Panc1 (cell line): ENCODE measurements at regions not wholly inside any gene's neighbourhood (a gene's known extent, or its start where the extent isn't known, plus 50 kb on each side); places are given as distances from the start of the nearest gene placed in this dataset.

Experiments
- ATAC-seq: fragments of 200-7000 bp; cut with Tn5 transposase; 2 replicates; pipeline ENCODE4 v1.9.1; 2020; ENCODE audit warnings: mild to moderate bottlenecking, moderate library complexity
- BruUV-seq: library from RNA; stranded (reverse); fragments of 400-500 nt; replicated peaks from 2 replicates; lab custom pipeline; 2021; lab: Mats Ljungman, UMichigan
- CTCF ChIA-PET: fragments of 300-600 bp; sonication (Branson Sonifier 250); formaldehyde crosslinking; loops from one replicate; lab custom pipeline; 2022; ENCODE audit warnings: antibody characterized with exemption; lab: Charles Lee
- POLR2A ChIA-PET: fragments of 300-600 bp; sonication (Branson Sonifier 250); formaldehyde crosslinking; loops from one replicate; lab custom pipeline; 2022; ENCODE audit warnings: antibody characterized with exemption; lab: Charles Lee
- DNase-seq: peaks from one replicate; pipeline ENCODE4 v3.0.0-alpha.2; 2010; ENCODE audit warnings: low read depth, low spot score
- H3K27ac ChIP-seq: 2 replicates; pipeline ENCODE4 v1.5.1; 2011; ENCODE audit warnings: mild to moderate bottlenecking, low read length, inconsistent platforms
- H3K27me3 ChIP-seq: fragments of 200-500 bp; sonication (Bioruptor generic); 2 replicates; pipeline ENCODE4 v1.6.0; 2014; ENCODE audit warnings: low read length, inconsistent platforms; ENCODE audit not compliant: control insufficient read depth, insufficient read depth
- H3K36me3 ChIP-seq: fragments of 200-500 bp; sonication (Bioruptor generic); 2 replicates; pipeline ENCODE4 v1.5.1; 2014; ENCODE audit warnings: inconsistent platforms, mild to moderate bottlenecking, low read length, moderate library complexity; ENCODE audit not compliant: control insufficient read depth, insufficient read depth
- H3K4me1 ChIP-seq: 2 replicates; pipeline ENCODE4 v1.5.1; 2011; ENCODE audit warnings: inconsistent platforms, mild to moderate bottlenecking, low read length, moderate library complexity; ENCODE audit not compliant: control insufficient read depth, insufficient read depth
- H3K4me3 ChIP-seq, 2 experiments: 2 replicates each; pipeline ENCODE4 v1.5.1; 2011 to 2012; ENCODE audit warnings: low read depth in 2 of 2, low read length in 2 of 2, mild to moderate bottlenecking in 2 of 2, inconsistent platforms in 1 of 2, moderate library complexity in 1 of 2
- H3K9me3 ChIP-seq: fragments of 200-500 bp; sonication (Bioruptor generic); 2 replicates; pipeline ENCODE4 v1.5.1; 2014; ENCODE audit warnings: low read depth, mild to moderate bottlenecking, inconsistent platforms, low read length, moderate library complexity; ENCODE audit not compliant: control insufficient read depth, insufficient read depth
- POLR2AphosphoS5 ChIP-seq: IDR thresholded peaks from 2 replicates; pipeline ENCODE4 v1.6.1; 2012; ENCODE audit warnings: mild to moderate bottlenecking, low read depth, low read length, moderate library complexity
- REST ChIP-seq, 2 experiments: IDR thresholded peaks; 2 replicates each; pipeline ENCODE4 v1.6.1; 2011 to 2012; ENCODE audit warnings: low read depth in 2 of 2, control low read depth in 1 of 2, low read length in 1 of 2, mild to moderate bottlenecking in 1 of 2, moderate library complexity in 1 of 2; ENCODE audit not compliant: insufficient read depth in 1 of 2
- SIN3A ChIP-seq: IDR thresholded peaks from 2 replicates; pipeline ENCODE4 v1.6.1; 2012; ENCODE audit warnings: low read depth, mild to moderate bottlenecking, low read length, moderate library complexity, borderline replicate concordance; ENCODE audit not compliant: insufficient read depth
- TCF7L2 ChIP-seq: IDR thresholded peaks from 2 replicates; pipeline ENCODE4 v1.6.1; 2011; ENCODE audit warnings: mild to moderate bottlenecking, low read depth, low read length, inconsistent platforms
- in situ Hi-C: cut with HindIII; loops from 2 replicates; pipeline ENCODE4 v1.10.0; 2016; ENCODE audit warnings: low sequenced_read_pairs, low pct_unique_long_range_greater_than_20kb
- intact Hi-C: fragments of 100-400 bp; cut with micrococcal nuclease; formaldehyde crosslinking; loops from one replicate; pipeline ENCODE4 v1.10.0; 2022; ENCODE audit not compliant: unreplicated experiment
- TF ChIP-seq, protein P1 (sequence below): fragments of 450-650 bp; IDR thresholded peaks from 2 replicates; pipeline ENCODE4 v1.5.1; 2017; ENCODE audit warnings: mild to moderate bottlenecking

DNA sequence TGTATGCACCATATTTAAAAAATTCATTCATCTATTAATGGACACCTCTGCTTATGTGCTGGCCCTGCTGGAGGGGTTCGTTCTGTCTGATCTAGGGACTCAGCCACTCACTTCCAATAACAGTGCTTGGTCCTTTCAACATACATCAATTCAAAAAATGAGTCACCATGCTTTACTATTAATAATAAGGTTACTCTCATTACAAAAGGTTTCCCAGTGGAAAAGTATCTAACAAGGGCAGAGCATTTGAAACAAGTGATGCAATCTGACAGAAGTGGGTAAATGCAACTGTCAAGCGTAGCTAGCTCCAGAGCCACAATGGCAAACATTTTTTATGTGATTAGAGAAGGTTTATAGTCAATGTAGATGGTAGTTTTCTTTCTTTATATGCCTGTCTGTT is 67.9 kb upstream of the TNIK start:
- Histone ChIP-seq H3K27me3 (no peaks in the 10 kb centered on the region), H3K9me3 (no peaks in the 10 kb centered on the region), H3K4me1 (peaks cover 17% of the 10 kb centered on the region), H3K36me3 (no peaks in the 10 kb centered on the region), H3K4me3 (no peak overlapping the region), H3K27ac (no peak overlapping the region)
- BruUV-seq = no TSS peak
- DNase-seq = no peak
- intact Hi-C loops = no loop called here
- in situ Hi-C loops = no loop called here
- ChIA-PET POLR2A (no interaction called here), CTCF (no interaction called here)
- ATAC-seq = no peak
- TF ChIP-seq, protein P1, sequence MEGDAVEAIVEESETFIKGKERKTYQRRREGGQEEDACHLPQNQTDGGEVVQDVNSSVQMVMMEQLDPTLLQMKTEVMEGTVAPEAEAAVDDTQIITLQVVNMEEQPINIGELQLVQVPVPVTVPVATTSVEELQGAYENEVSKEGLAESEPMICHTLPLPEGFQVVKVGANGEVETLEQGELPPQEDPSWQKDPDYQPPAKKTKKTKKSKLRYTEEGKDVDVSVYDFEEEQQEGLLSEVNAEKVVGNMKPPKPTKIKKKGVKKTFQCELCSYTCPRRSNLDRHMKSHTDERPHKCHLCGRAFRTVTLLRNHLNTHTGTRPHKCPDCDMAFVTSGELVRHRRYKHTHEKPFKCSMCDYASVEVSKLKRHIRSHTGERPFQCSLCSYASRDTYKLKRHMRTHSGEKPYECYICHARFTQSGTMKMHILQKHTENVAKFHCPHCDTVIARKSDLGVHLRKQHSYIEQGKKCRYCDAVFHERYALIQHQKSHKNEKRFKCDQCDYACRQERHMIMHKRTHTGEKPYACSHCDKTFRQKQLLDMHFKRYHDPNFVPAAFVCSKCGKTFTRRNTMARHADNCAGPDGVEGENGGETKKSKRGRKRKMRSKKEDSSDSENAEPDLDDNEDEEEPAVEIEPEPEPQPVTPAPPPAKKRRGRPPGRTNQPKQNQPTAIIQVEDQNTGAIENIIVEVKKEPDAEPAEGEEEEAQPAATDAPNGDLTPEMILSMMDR = no peak

DNA sequence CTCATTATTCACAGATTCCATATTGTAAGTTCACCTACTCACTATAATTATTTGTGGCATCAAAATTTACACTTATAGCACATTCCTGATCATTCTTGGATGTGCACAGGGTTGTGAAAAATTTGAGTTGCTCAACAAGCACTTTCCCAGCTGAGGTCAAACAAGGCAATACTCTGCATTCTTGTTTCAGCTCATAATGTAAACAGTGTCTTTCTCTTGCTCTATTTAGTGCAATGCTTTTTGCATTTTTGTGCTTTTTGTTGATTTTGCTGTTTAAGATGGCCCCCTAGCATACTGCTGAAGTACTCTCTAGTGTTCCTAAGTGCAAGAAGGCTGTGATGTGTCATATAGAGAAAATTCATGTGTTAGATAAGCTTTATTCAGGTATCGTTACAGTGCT is 66.7 kb upstream of the TNIK start:
- Histone ChIP-seq H3K4me1 (peaks cover 17% of the 10 kb centered on the region), H3K36me3 (no peaks in the 10 kb centered on the region), H3K27me3 (no peaks in the 10 kb centered on the region), H3K27ac (no peak overlapping the region), H3K9me3 (no peaks in the 10 kb centered on the region), H3K4me3 (no peak overlapping the region)
- ChIA-PET POLR2A (no interaction called here), CTCF (no interaction called here)
- intact Hi-C loops = no loop called here
- BruUV-seq = no TSS peak
- no peak for TF ChIP-seq REST (IDR thresholded peaks at IDR 0.05; ENCODE audit: insufficient read depth in 1 of 2, low read depth in 2 of 2, low read length in 1 of 2)
- no peak for TF ChIP-seq TCF7L2
- no peak for TF ChIP-seq POLR2AphosphoS5
- TF ChIP-seq, protein P1 = no peak
- no peak for TF ChIP-seq SIN3A
- ATAC-seq (no peak), DNase-seq (no peak)
- in situ Hi-C loops = no loop called here

- Histone ChIP-seq H3K27ac (no peak overlapping the region), H3K27me3 (no peaks in the 10 kb centered on the region), H3K36me3 (no peaks in the 10 kb centered on the region), H3K4me3 (no peak overlapping the region), H3K9me3 (no peaks in the 10 kb centered on the region), H3K4me1 (peaks cover 17% of the 10 kb centered on the region)
- no TSS peak for BruUV-seq
- ChIA-PET POLR2A (no interaction called here), CTCF (no interaction called here)
- in situ Hi-C loops = no loop called here
- DNase-seq (no peak), ATAC-seq (no peak)
- TF ChIP-seq TCF7L2 (no peak), POLR2AphosphoS5 (no peak), SIN3A (no peak), REST (IDR thresholded peaks at IDR 0.05; ENCODE audit: insufficient read depth in 1 of 2, low read depth in 2 of 2, low read length in 1 of 2) (no peak)
- TF ChIP-seq, protein P1 = no peak
- intact Hi-C loops = no loop called here
Measured at GRCh38 chr3:171526146-171526545, 65.9 kb upstream of the TNIK start.
